ENCODE measurements at regions not wholly inside any gene's neighbourhood (a gene's known extent, or its start where the extent isn't known, plus 50 kb on each side); places are given as distances from the start of the nearest gene placed in this dataset.

DNA sequence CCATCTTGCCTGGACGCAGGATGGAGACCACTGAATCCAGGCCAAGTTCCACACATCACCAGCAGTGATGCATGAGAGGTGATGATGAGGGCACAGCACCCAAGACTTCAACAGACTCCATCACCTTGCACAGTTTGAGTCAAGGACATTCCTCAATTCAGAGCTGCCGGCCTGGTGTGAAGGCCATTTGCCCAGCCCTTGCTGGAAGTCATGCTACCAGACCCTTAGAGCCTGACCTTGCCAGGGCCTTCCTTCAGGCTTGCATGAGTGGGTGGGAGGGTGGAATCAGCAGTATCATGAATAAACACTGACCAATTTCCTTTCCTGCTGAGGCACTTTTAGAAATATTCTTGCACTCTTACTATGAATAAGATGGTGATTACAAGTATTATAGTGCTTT, 130.2 kb upstream of the SSTR4 start (continued):
- TF ChIP-seq, protein P1, sequence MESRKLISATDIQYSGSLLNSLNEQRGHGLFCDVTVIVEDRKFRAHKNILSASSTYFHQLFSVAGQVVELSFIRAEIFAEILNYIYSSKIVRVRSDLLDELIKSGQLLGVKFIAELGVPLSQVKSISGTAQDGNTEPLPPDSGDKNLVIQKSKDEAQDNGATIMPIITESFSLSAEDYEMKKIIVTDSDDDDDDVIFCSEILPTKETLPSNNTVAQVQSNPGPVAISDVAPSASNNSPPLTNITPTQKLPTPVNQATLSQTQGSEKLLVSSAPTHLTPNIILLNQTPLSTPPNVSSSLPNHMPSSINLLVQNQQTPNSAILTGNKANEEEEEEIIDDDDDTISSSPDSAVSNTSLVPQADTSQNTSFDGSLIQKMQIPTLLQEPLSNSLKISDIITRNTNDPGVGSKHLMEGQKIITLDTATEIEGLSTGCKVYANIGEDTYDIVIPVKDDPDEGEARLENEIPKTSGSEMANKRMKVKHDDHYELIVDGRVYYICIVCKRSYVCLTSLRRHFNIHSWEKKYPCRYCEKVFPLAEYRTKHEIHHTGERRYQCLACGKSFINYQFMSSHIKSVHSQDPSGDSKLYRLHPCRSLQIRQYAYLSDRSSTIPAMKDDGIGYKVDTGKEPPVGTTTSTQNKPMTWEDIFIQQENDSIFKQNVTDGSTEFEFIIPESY (CRISPR knock-in tag; IDR thresholded peaks at IDR 0.05) = no peak
- TF ChIP-seq TBL1XR1 (IDR thresholded peaks at IDR 0.05; ENCODE audit: borderline replicate concordance, low read length, partially characterized antibody) (no peak), RXRA (CRISPR knock-in tag; IDR thresholded peaks at IDR 0.05) (no peak), NFYB (CRISPR knock-in tag; IDR thresholded peaks at IDR 0.05) (no peak), ZNF780A (CRISPR knock-in tag; IDR thresholded peaks at IDR 0.05) (no peak), ZNF234 (CRISPR knock-in tag; conservative IDR thresholded peaks at IDR 0.05) (no peak), CEBPB (IDR thresholded peaks at IDR 0.05; ENCODE audit: borderline replicate concordance, low read depth, low read length) (no peak), TEAD2 (CRISPR knock-in tag; IDR thresholded peaks at IDR 0.05) (no peak)
- TF ChIP-seq, protein P2, sequence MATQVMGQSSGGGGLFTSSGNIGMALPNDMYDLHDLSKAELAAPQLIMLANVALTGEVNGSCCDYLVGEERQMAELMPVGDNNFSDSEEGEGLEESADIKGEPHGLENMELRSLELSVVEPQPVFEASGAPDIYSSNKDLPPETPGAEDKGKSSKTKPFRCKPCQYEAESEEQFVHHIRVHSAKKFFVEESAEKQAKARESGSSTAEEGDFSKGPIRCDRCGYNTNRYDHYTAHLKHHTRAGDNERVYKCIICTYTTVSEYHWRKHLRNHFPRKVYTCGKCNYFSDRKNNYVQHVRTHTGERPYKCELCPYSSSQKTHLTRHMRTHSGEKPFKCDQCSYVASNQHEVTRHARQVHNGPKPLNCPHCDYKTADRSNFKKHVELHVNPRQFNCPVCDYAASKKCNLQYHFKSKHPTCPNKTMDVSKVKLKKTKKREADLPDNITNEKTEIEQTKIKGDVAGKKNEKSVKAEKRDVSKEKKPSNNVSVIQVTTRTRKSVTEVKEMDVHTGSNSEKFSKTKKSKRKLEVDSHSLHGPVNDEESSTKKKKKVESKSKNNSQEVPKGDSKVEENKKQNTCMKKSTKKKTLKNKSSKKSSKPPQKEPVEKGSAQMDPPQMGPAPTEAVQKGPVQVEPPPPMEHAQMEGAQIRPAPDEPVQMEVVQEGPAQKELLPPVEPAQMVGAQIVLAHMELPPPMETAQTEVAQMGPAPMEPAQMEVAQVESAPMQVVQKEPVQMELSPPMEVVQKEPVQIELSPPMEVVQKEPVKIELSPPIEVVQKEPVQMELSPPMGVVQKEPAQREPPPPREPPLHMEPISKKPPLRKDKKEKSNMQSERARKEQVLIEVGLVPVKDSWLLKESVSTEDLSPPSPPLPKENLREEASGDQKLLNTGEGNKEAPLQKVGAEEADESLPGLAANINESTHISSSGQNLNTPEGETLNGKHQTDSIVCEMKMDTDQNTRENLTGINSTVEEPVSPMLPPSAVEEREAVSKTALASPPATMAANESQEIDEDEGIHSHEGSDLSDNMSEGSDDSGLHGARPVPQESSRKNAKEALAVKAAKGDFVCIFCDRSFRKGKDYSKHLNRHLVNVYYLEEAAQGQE (IDR thresholded peaks at IDR 0.05; ENCODE audit: borderline replicate concordance in 1 of 2, low read depth in 1 of 2, low read length in 2 of 2) = no peak
- TF ChIP-seq, protein P3, sequence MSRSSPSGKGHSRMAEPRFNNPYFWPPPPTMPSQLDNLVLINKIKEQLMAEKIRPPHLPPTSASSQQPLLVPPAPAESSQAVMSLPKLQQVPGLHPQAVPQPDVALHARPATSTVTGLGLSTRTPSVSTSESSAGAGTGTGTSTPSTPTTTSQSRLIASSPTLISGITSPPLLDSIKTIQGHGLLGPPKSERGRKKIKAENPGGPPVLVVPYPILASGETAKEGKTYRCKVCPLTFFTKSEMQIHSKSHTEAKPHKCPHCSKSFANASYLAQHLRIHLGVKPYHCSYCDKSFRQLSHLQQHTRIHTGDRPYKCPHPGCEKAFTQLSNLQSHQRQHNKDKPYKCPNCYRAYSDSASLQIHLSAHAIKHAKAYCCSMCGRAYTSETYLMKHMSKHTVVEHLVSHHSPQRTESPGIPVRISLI (CRISPR knock-in tag; IDR thresholded peaks at IDR 0.05; ENCODE audit: borderline replicate concordance) = no peak

All from HepG2 (cell line).